Suprapubic skin (tissue), 4 donors: ENCODE measurements at regions not wholly inside any gene's neighbourhood (a gene's known extent, or its start where the extent isn't known, plus 50 kb on each side); places are given as distances from the start of the nearest gene placed in this dataset.

Experiments
- DNase-seq, 2 donors: peaks; one replicate each; pipeline ENCODE4 v3.0.0-alpha.2; 2019; ENCODE audit warnings: low spot score in 2 of 2
- H3K27ac ChIP-seq: fragments of 200-600 bp; sonication (generic); one replicate; pipeline ENCODE4 v1.5.1; 2019
- H3K27me3 ChIP-seq: fragments of 200-600 bp; sonication (generic); one replicate; pipeline ENCODE4 v1.5.1; 2019
- H3K36me3 ChIP-seq: fragments of 200-600 bp; sonication (generic); one replicate; pipeline ENCODE4 v1.5.1; 2019
- H3K4me1 ChIP-seq: fragments of 200-600 bp; sonication (generic); one replicate; pipeline ENCODE4 v1.5.1; 2019
- H3K4me3 ChIP-seq: fragments of 200-600 bp; sonication (generic); one replicate; pipeline ENCODE4 v1.5.1; 2019; ENCODE audit warnings: mild to moderate bottlenecking
- H3K9me3 ChIP-seq: fragments of 200-600 bp; sonication (generic); one replicate; pipeline ENCODE4 v1.5.1; 2019
- CTCF ChIP-seq, 2 donors: fragments of 200-600 bp in 1 of 2; fragments of 450-650 bp in 1 of 2; sonication (generic) in 1 of 2; IDR thresholded peaks; one replicate each; pipeline ENCODE4 v1.5.1; 2016 to 2019; ENCODE audit warnings: antibody characterized with exemption in 2 of 2, mild to moderate bottlenecking in 1 of 2, moderate library complexity in 1 of 2
- EP300 ChIP-seq: sonication (generic); formaldehyde crosslinking; IDR thresholded peaks from one replicate; pipeline ENCODE4 v1.6.1; 2017; ENCODE audit warnings: antibody characterized with exemption
- POLR2A ChIP-seq, 2 donors: fragments of 450-650 bp; IDR thresholded peaks; one replicate each; pipeline ENCODE4 v1.6.1; 2017; ENCODE audit warnings: antibody characterized with exemption in 2 of 2, mild to moderate bottlenecking in 2 of 2, moderate library complexity in 2 of 2
- POLR2AphosphoS5 ChIP-seq, 3 donors: sonication (generic); formaldehyde crosslinking; IDR thresholded peaks; one replicate each; pipeline ENCODE4 v1.6.1; 2017; ENCODE audit warnings: antibody characterized with exemption in 3 of 3
- WGBS: methylation state at CpG from one replicate; pipeline ENCODE4 v1.1.5; 2018; 5-methylcytosine and 5-hydroxymethylcytosine counted together

GRCh38 chr12:115057445-115057844 lies 373.5 kb upstream of the TBX3 start:
- 63% methylated on average over 1 of the region's 1 CpG for WGBS
- TF ChIP-seq POLR2A (IDR thresholded peaks at IDR 0.05) (no peak), EP300 (no peak), POLR2AphosphoS5 (IDR thresholded peaks at IDR 0.05) (no peak), CTCF (IDR thresholded peaks at IDR 0.05) (no peak)
- Histone ChIP-seq H3K4me3 (no peak overlapping the region), H3K9me3 (no peaks in the 10 kb centered on the region), H3K27me3 (no peaks in the 10 kb centered on the region), H3K27ac (no peak overlapping the region), H3K4me1 (no peaks in the 10 kb centered on the region), H3K36me3 (no peaks in the 10 kb centered on the region)
- DNase-seq, result no peak

GRCh38 chr12:115051378-115051777 lies 367.4 kb upstream of the TBX3 start:
- no peaks in the 10 kb centered on the region for H3K9me3 ChIP-seq
- DNase-seq, result no peak
- no peaks in the 10 kb centered on the region for H3K36me3 ChIP-seq
- 55% methylated on average over 5 of the region's 5 CpGs for WGBS
- H3K27me3 ChIP-seq, result no peaks in the 10 kb centered on the region
- TF ChIP-seq EP300, result no peak
- no peak for TF ChIP-seq POLR2A (IDR thresholded peaks at IDR 0.05)
- no peak for TF ChIP-seq CTCF (IDR thresholded peaks at IDR 0.05)
- TF ChIP-seq POLR2AphosphoS5 (IDR thresholded peaks at IDR 0.05), result no peak
- H3K27ac ChIP-seq, result no peak overlapping the region
- no peaks in the 10 kb centered on the region for H3K4me1 ChIP-seq
- no peak overlapping the region for H3K4me3 ChIP-seq

GRCh38 chr12:115049614-115050013 lies 365.6 kb upstream of the TBX3 start:
- H3K27me3 ChIP-seq, result no peaks in the 10 kb centered on the region
- DNase-seq, result no peak
- no peaks in the 10 kb centered on the region for H3K36me3 ChIP-seq
- no peak overlapping the region for H3K4me3 ChIP-seq
- TF ChIP-seq CTCF (IDR thresholded peaks at IDR 0.05) (no peak), EP300 (no peak), POLR2A (IDR thresholded peaks at IDR 0.05) (no peak), POLR2AphosphoS5 (IDR thresholded peaks at IDR 0.05) (no peak)
- H3K27ac ChIP-seq, result no peak overlapping the region
- H3K4me1 ChIP-seq, result no peaks in the 10 kb centered on the region
- no peaks in the 10 kb centered on the region for H3K9me3 ChIP-seq
- WGBS, result 87% methylated on average over 4 of the region's 4 CpGs

- Histone ChIP-seq H3K4me1 (no peaks in the 10 kb centered on the region), H3K4me3 (no peak overlapping the region), H3K27me3 (no peaks in the 10 kb centered on the region), H3K9me3 (no peaks in the 10 kb centered on the region), H3K27ac (no peak overlapping the region), H3K36me3 (no peaks in the 10 kb centered on the region)
- no peak for DNase-seq
- TF ChIP-seq CTCF (IDR thresholded peaks at IDR 0.05) (no peak), POLR2A (IDR thresholded peaks at IDR 0.05) (no peak), POLR2AphosphoS5 (IDR thresholded peaks at IDR 0.05) (no peak), EP300 (no peak)
- WGBS, result 83% methylated on average over 1 of the region's 1 CpG
Observed at GRCh38 chr12:115046805-115047204, 362.8 kb upstream of the TBX3 start.

GRCh38 chr12:115044073-115044472 lies 360.1 kb upstream of the TBX3 start:
- H3K27me3 ChIP-seq, result no peaks in the 10 kb centered on the region
- no peak for DNase-seq
- WGBS, result 77% methylated on average over 6 of the region's 6 CpGs
- H3K9me3 ChIP-seq, result no peaks in the 10 kb centered on the region
- no peaks in the 10 kb centered on the region for H3K36me3 ChIP-seq
- no peak overlapping the region for H3K4me3 ChIP-seq
- no peaks in the 10 kb centered on the region for H3K4me1 ChIP-seq
- no peak overlapping the region for H3K27ac ChIP-seq
- no peak for TF ChIP-seq EP300
- TF ChIP-seq POLR2A (IDR thresholded peaks at IDR 0.05), result no peak
- no peak for TF ChIP-seq POLR2AphosphoS5 (IDR thresholded peaks at IDR 0.05)
- TF ChIP-seq CTCF (IDR thresholded peaks at IDR 0.05), result no peak
